HepG2 (cell line): ENCODE measurements at regions not wholly inside any gene's neighbourhood (a gene's known extent, or its start where the extent isn't known, plus 50 kb on each side); places are given as distances from the start of the nearest gene placed in this dataset.

Experiments
- ATF4 ChIP-seq, 2 experiments: fragments of 450-650 bp in 1 of 2; sonication (generic) in 1 of 2; formaldehyde crosslinking; IDR thresholded peaks; 2 replicates each; pipeline versions ENCODE4 v1.5.0 to v1.8.0; 2020 to 2022; ENCODE audit warnings: mild to moderate bottlenecking in 1 of 2, missing genetic modification reagents in 1 of 2
- BATF2 ChIP-seq: sonication (generic); formaldehyde crosslinking; IDR thresholded peaks from 2 replicates; pipeline ENCODE4 v1.8.0; 2022; ENCODE audit warnings: mild to moderate bottlenecking, missing genetic modification reagents, moderate library complexity
- CREM ChIP-seq, 2 experiments: sonication (generic) in 1 of 2; formaldehyde crosslinking in 1 of 2; IDR thresholded peaks; 2 replicates each; pipeline versions ENCODE4 v1.4.0 to v1.6.1; 2016 to 2020; ENCODE audit warnings: antibody characterized with exemption in 1 of 2, mild to moderate bottlenecking in 1 of 2, missing genetic modification reagents in 1 of 2
- ELF3 ChIP-seq: IDR thresholded peaks from 2 replicates; pipeline ENCODE4 v1.6.1; 2016; ENCODE audit warnings: missing genetic modification reagents, missing compliant biosample characterization
- EP300 ChIP-seq, 3 experiments: sonication (generic) in 1 of 3; formaldehyde crosslinking in 1 of 3; IDR thresholded peaks; 2 replicates each; pipeline versions ENCODE4 v1.5.1 to v1.6.1; 2011 to 2020; ENCODE audit warnings: low read depth in 2 of 3, low read length in 2 of 3, borderline replicate concordance in 1 of 3, improper control_type of control experiment in 1 of 3, mild to moderate bottlenecking in 1 of 3, missing genetic modification reagents in 1 of 3, moderate library complexity in 1 of 3
- HNRNPL ChIP-seq: fragments of 200-400 bp; formaldehyde crosslinking; IDR thresholded peaks from 2 replicates; pipeline ENCODE4 v1.6.1; 2017; ENCODE audit warnings: mild to moderate bottlenecking, low read depth, low read length
- JARID2 ChIP-seq: sonication (generic); formaldehyde crosslinking; IDR thresholded peaks from 2 replicates; pipeline ENCODE4 v1.8.1; 2023; ENCODE audit warnings: missing genetic modification reagents, inconsistent platforms; ENCODE audit not compliant: insufficient replicate concordance
- LBX2 ChIP-seq: sonication (generic); formaldehyde crosslinking; IDR thresholded peaks from 2 replicates; pipeline ENCODE4 v1.5.0; 2020; ENCODE audit warnings: missing genetic modification reagents, mild to moderate bottlenecking, borderline replicate concordance
- MAF1 ChIP-seq: sonication (generic); formaldehyde crosslinking; IDR thresholded peaks from 2 replicates; pipeline ENCODE4 v1.5.0; 2020; ENCODE audit warnings: missing genetic modification reagents, borderline replicate concordance
- MEIS1 ChIP-seq: sonication (generic); formaldehyde crosslinking; IDR thresholded peaks from 2 replicates; pipeline ENCODE4 v1.9.0; 2021; ENCODE audit warnings: mild to moderate bottlenecking, missing genetic modification reagents, moderate library complexity, borderline replicate concordance
- MEIS2 ChIP-seq: sonication (generic); formaldehyde crosslinking; IDR thresholded peaks from 2 replicates; pipeline ENCODE4 v1.9.0; 2021; ENCODE audit warnings: mild to moderate bottlenecking, missing genetic modification reagents
- MTF2 ChIP-seq: sonication (generic); formaldehyde crosslinking; IDR thresholded peaks from 2 replicates; pipeline ENCODE4 v1.5.0; 2020; ENCODE audit warnings: missing genetic modification reagents, borderline replicate concordance
- NKX3-1 ChIP-seq: sonication (generic); formaldehyde crosslinking; IDR thresholded peaks from 2 replicates; pipeline ENCODE4 v1.5.0; 2020; ENCODE audit warnings: missing genetic modification reagents
- POLR2AphosphoS5 ChIP-seq: IDR thresholded peaks from 2 replicates; pipeline ENCODE4 v1.6.1; 2012; ENCODE audit warnings: low read depth, low read length
- REST ChIP-seq, 2 experiments: IDR thresholded peaks; 2 replicates each; pipeline ENCODE4 v1.6.1; 2011 to 2012; ENCODE audit warnings: low read length in 2 of 2, borderline replicate concordance in 1 of 2, low read depth in 1 of 2, mild to moderate bottlenecking in 1 of 2, moderate library complexity in 1 of 2
- SKIL ChIP-seq: sonication (generic); formaldehyde crosslinking; IDR thresholded peaks from 2 replicates; pipeline ENCODE4 v1.8.0; 2022; ENCODE audit warnings: missing genetic modification reagents, mild to moderate bottlenecking, moderate library complexity, borderline replicate concordance
- XRCC5 ChIP-seq: fragments of 200-400 bp; formaldehyde crosslinking; optimal IDR thresholded peaks from 2 replicates; pipeline ENCODE3; 2017; ENCODE audit warnings: mild to moderate bottlenecking, low read length
- ZNF121 ChIP-seq: sonication (generic); formaldehyde crosslinking; IDR thresholded peaks from 2 replicates; pipeline ENCODE4 v1.5.0; 2020; ENCODE audit warnings: mild to moderate bottlenecking, missing genetic modification reagents
- ZNF224 ChIP-seq: sonication (generic); formaldehyde crosslinking; IDR thresholded peaks from 2 replicates; pipeline ENCODE4 v1.5.0; 2020; ENCODE audit warnings: mild to moderate bottlenecking, missing genetic modification reagents
- ZNF644 ChIP-seq: IDR thresholded peaks from 2 replicates; pipeline ENCODE4 v1.6.1; 2016; ENCODE audit warnings: low read depth
- ZNF713 ChIP-seq: sonication (generic); formaldehyde crosslinking; IDR thresholded peaks from 2 replicates; pipeline ENCODE4 v1.4.0; 2020; ENCODE audit warnings: mild to moderate bottlenecking, missing genetic modification reagents
- ZSCAN21 ChIP-seq: sonication (generic); formaldehyde crosslinking; IDR thresholded peaks from 2 replicates; pipeline ENCODE4 v1.8.0; 2022; ENCODE audit warnings: mild to moderate bottlenecking, missing genetic modification reagents, moderate library complexity, borderline replicate concordance

GRCh38 chr4:28105271-28105859 lies 1244.7 kb downstream of the STIM2 start (continued):
- no peak for TF ChIP-seq SKIL
- TF ChIP-seq ZSCAN21 (CRISPR knock-in tag): no peak
- TF ChIP-seq REST (IDR thresholded peaks at IDR 0.05; ENCODE audit: borderline replicate concordance in 1 of 2, low read depth in 1 of 2, low read length in 2 of 2): peak in 1 of 2 experiments; percentile 22; a peak in 1 of 4 replicates
- TF ChIP-seq XRCC5: no peak
- TF ChIP-seq ZNF224: no peak
- TF ChIP-seq LBX2 (CRISPR knock-in tag): no peak
- TF ChIP-seq MAF1 (CRISPR knock-in tag): no peak
- TF ChIP-seq MEIS1 (CRISPR knock-in tag): no peak
- TF ChIP-seq CREM (IDR thresholded peaks at IDR 0.05): peak; percentile 34; the same call in 1 of the 2 replicates
- no peak for TF ChIP-seq CREM (CRISPR knock-in tag; IDR thresholded peaks at IDR 0.05)
- no peak for TF ChIP-seq POLR2AphosphoS5
- TF ChIP-seq ELF3 (CRISPR knock-in tag): 0 out of 2 replicates have a peak, but pooled peaks have one; percentile 14
- no peak for TF ChIP-seq HNRNPL
- no peak for TF ChIP-seq MEIS2 (CRISPR knock-in tag)
- no peak for TF ChIP-seq ZNF644 (CRISPR knock-in tag)
- TF ChIP-seq MTF2 (CRISPR knock-in tag): no peak
- peak in 1 of 2 experiments; percentile 93; a peak in 2 of 4 replicates for TF ChIP-seq EP300 (IDR thresholded peaks at IDR 0.05; ENCODE audit: low read depth in 2 of 2, low read length in 2 of 2)
- no peak for TF ChIP-seq EP300 (CRISPR knock-in tag; IDR thresholded peaks at IDR 0.05; ENCODE audit: borderline replicate concordance)
- TF ChIP-seq ZNF713 (CRISPR knock-in tag): no peak
- TF ChIP-seq ATF4 (CRISPR knock-in tag; IDR thresholded peaks at IDR 0.05): no peak
- no peak for TF ChIP-seq JARID2
- TF ChIP-seq NKX3-1: no peak
- TF ChIP-seq BATF2 (CRISPR knock-in tag): no peak
- TF ChIP-seq ZNF121: no peak
